Stomach (tissue), 8 donors: ENCODE measurements at regions not wholly inside any gene's neighbourhood (a gene's known extent, or its start where the extent isn't known, plus 50 kb on each side); places are given as distances from the start of the nearest gene placed in this dataset.

ENCODE experiments used
- DNase-seq, 2 donors: peaks; one replicate each; pipeline versions ENCODE4 v3.0.0 to v3.0.0-alpha.2; 2013 to 2019
- H3K27ac ChIP-seq, 5 donors: fragments of 200-600 bp in 4 of 5; sonication (generic) in 4 of 5; one replicate each; pipeline ENCODE4 v1.5.1; 2013 to 2019; ENCODE audit warnings: mild to moderate bottlenecking in 1 of 5, moderate library complexity in 1 of 5
- H3K27me3 ChIP-seq, 3 donors: fragments of 200-600 bp; sonication (generic); one replicate each; pipeline ENCODE4 v1.5.1; 2017 to 2019; ENCODE audit warnings: mixed run types in 1 of 3
- H3K36me3 ChIP-seq, 4 donors: fragments of 200-600 bp; sonication (generic); 1 replicate in 3 of 4; 2 replicates in 1 of 4; pipeline ENCODE4 v1.5.1; 2016 to 2019
- H3K4me1 ChIP-seq, 4 donors: fragments of 200-600 bp; sonication (generic); one replicate each; pipeline ENCODE4 v1.5.1; 2016 to 2019
- H3K4me3 ChIP-seq, 4 donors: fragments of 200-600 bp; sonication (generic) in 3 of 4; one replicate each; pipeline ENCODE4 v1.5.1; 2016 to 2019; ENCODE audit warnings: mild to moderate bottlenecking in 1 of 4
- H3K9me3 ChIP-seq, 4 donors: fragments of 200-600 bp; sonication (generic); one replicate each; pipeline ENCODE4 v1.5.1; 2016 to 2019
- EP300 ChIP-seq: sonication (generic); formaldehyde crosslinking; IDR thresholded peaks from one replicate; pipeline ENCODE4 v1.6.1; 2017; ENCODE audit warnings: antibody characterized with exemption
- POLR2A ChIP-seq, 4 donors: fragments of 450-650 bp; IDR thresholded peaks; one replicate each; pipeline ENCODE4 v1.6.1; 2016; ENCODE audit warnings: antibody characterized with exemption in 4 of 4, control low read depth in 2 of 4, mild to moderate bottlenecking in 1 of 4, moderate library complexity in 1 of 4
- POLR2AphosphoS5 ChIP-seq, 3 donors: sonication (generic); formaldehyde crosslinking; IDR thresholded peaks; one replicate each; pipeline ENCODE4 v1.6.1; 2016; ENCODE audit warnings: antibody characterized with exemption in 3 of 3
- WGBS, 5 donors: extraction: QIAGEN DNeasy Blood & Tissue Kit in 3 of 5; methylation state at CpG; one replicate each; pipeline versions ENCODE4 v1.1.5 to v1.1.7; 2013 to 2018; 5-methylcytosine and 5-hydroxymethylcytosine counted together
- intact Hi-C: fragments of 100-400 bp; cut with DNase I; formaldehyde crosslinking; loops from one replicate; pipeline ENCODE4 v1.15.1; 2023; ENCODE audit warnings: low total_unique reads
- TF ChIP-seq, protein P1 (sequence below), 7 experiments: fragments of 450-650 bp in 4 of 7; fragments of 200-600 bp in 3 of 7; sonication (generic) in 3 of 7; IDR thresholded peaks; one replicate each; pipeline ENCODE4 v1.5.1; 2016 to 2019; ENCODE audit warnings: antibody characterized with exemption in 7 of 7, control low read depth in 2 of 7, mild to moderate bottlenecking in 1 of 7
- donor health status: healthy with polysubstance abuse.
- donor health status: Bipolar disorder and iron deficiency.
- donor health status: healthy.

DNA sequence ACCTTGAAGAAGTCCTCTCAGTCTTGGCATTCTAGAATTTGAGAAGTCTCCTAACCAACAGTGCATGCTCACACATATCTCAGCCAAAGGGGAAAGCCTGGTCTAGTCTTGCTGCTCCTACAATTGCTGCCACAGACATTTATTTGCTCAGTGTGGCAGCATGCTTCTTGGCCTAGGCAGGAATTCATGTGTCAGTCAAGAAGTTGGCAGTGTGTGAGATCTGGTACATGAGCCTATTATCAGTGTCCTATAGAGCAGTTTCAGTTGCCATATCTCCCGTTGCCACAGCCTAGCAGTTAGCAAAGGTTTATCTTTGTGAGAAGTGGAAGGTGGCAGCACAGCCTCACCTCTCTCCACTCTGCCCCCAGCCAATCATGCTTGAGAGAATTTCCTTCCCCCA is 176.9 kb upstream of the ARHGEF9 start:
- no peak for DNase-seq
- Histone ChIP-seq H3K27me3 (no peaks in the 10 kb centered on the region), H3K27ac (no peak overlapping the region), H3K4me3 (no peak overlapping the region), H3K36me3 (no peaks in the 10 kb centered on the region), H3K4me1 (no peaks in the 10 kb centered on the region), H3K9me3 (no peaks in the 10 kb centered on the region)
- TF ChIP-seq POLR2AphosphoS5 (IDR thresholded peaks at IDR 0.05) (no peak), EP300 (no peak), POLR2A (IDR thresholded peaks at IDR 0.05) (no peak)
- TF ChIP-seq, protein P1, sequence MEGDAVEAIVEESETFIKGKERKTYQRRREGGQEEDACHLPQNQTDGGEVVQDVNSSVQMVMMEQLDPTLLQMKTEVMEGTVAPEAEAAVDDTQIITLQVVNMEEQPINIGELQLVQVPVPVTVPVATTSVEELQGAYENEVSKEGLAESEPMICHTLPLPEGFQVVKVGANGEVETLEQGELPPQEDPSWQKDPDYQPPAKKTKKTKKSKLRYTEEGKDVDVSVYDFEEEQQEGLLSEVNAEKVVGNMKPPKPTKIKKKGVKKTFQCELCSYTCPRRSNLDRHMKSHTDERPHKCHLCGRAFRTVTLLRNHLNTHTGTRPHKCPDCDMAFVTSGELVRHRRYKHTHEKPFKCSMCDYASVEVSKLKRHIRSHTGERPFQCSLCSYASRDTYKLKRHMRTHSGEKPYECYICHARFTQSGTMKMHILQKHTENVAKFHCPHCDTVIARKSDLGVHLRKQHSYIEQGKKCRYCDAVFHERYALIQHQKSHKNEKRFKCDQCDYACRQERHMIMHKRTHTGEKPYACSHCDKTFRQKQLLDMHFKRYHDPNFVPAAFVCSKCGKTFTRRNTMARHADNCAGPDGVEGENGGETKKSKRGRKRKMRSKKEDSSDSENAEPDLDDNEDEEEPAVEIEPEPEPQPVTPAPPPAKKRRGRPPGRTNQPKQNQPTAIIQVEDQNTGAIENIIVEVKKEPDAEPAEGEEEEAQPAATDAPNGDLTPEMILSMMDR (IDR thresholded peaks at IDR 0.05): no peak
- intact Hi-C loops: no loop called here
- WGBS, 5 donors: 17 to 43% (median 29%) methylated on average over 1 of the region's 1 CpG

DNA sequence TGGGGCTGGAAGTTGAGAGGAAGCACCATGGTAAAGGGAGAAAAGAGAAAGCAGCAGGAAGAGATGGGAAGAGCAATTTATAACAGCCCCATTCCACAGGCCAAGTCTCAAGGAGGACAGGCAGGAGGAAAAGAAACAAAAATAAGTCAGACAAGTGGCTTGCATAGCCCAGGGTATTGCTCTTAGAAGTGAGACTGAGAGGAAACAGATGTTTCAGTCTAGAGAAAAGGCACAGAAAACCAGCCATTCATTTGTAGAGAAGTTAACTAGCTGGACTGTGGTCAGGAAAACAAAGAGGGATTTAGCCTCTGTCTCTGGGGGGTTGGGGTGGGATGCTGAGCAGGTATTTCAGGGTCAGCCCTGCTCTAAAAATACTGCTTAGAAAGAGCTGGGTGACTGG is 175.0 kb upstream of the ARHGEF9 start:
- Histone ChIP-seq H3K36me3 (no peaks in the 10 kb centered on the region), H3K4me3 (no peak overlapping the region), H3K4me1 (no peaks in the 10 kb centered on the region), H3K27ac (no peak overlapping the region), H3K9me3 (no peaks in the 10 kb centered on the region), H3K27me3 (no peaks in the 10 kb centered on the region)
- intact Hi-C loops: no loop called here
- TF ChIP-seq EP300 (no peak), POLR2A (IDR thresholded peaks at IDR 0.05) (no peak), POLR2AphosphoS5 (IDR thresholded peaks at IDR 0.05) (no peak)
- TF ChIP-seq, protein P1 (IDR thresholded peaks at IDR 0.05): no peak
- DNase-seq: no peak

GRCh38 chrX:63958134-63958865 is 173.3 kb upstream of the ARHGEF9 start:
- TF ChIP-seq POLR2AphosphoS5 (IDR thresholded peaks at IDR 0.05): no peak
- no peak for TF ChIP-seq POLR2A (IDR thresholded peaks at IDR 0.05)
- TF ChIP-seq EP300: no peak
- TF ChIP-seq, protein P1 (IDR thresholded peaks at IDR 0.05): no peak
- Histone ChIP-seq H3K9me3 (no peaks in the 10 kb centered on the region), H3K4me1 (no peaks in the 10 kb centered on the region), H3K27me3 (no peaks in the 10 kb centered on the region), H3K27ac (no peak overlapping the region), H3K4me3 (no peak overlapping the region), H3K36me3 (no peaks in the 10 kb centered on the region)
- 54 to 69% (median 61%) methylated on average over 2 of the region's 2 CpGs for WGBS, 5 donors
- no peak for DNase-seq
- intact Hi-C loops: no loop called here

GRCh38 chrX:63935835-63936234 is 150.8 kb upstream of the ARHGEF9 start:
- TF ChIP-seq EP300: no peak
- TF ChIP-seq, protein P1 (IDR thresholded peaks at IDR 0.05): no peak
- TF ChIP-seq POLR2AphosphoS5 (IDR thresholded peaks at IDR 0.05): no peak
- no peak for TF ChIP-seq POLR2A (IDR thresholded peaks at IDR 0.05)
- WGBS, 5 donors: 79 to 94% (median 86%) methylated on average over 2 of the region's 2 CpGs
- Histone ChIP-seq H3K4me3 (no peak overlapping the region), H3K36me3 (no peaks in the 10 kb centered on the region), H3K27me3 (peaks cover 0 to 5% (median 0%) of the 10 kb centered on the region in 3 donors), H3K4me1 (no peaks in the 10 kb centered on the region), H3K9me3 (peaks cover 0 to 7% (median 0%) of the 10 kb centered on the region in 4 donors), H3K27ac (no peak overlapping the region)
- intact Hi-C loops: no loop called here
- DNase-seq: no peak
